BE2C (cell line): ENCODE measurements at regions not wholly inside any gene's neighbourhood (a gene's known extent, or its start where the extent isn't known, plus 50 kb on each side); places are given as distances from the start of the nearest gene placed in this dataset.

Experiments used
- DNase-seq: peaks from one replicate; pipeline ENCODE4 v3.0.0-alpha.2; 2020
- H3K27me3 ChIP-seq: fragments of 250-450 bp; sonication (Bioruptor Pico); 2 replicates; pipeline ENCODE4 v1.5.1; 2020; ENCODE audit warnings: mild to moderate bottlenecking
- H3K36me3 ChIP-seq: fragments of 250-450 bp; sonication (Bioruptor Pico); 2 replicates; pipeline ENCODE4 v1.5.1; 2020; ENCODE audit warnings: mild to moderate bottlenecking
- H3K4me1 ChIP-seq: fragments of 250-450 bp; sonication (Bioruptor Pico); 2 replicates; pipeline ENCODE4 v1.5.1; 2020
- H3K4me3 ChIP-seq: 2 replicates; pipeline ENCODE4 v1.5.1; 2011; ENCODE audit warnings: low read depth, low read length
- H3K9me3 ChIP-seq: fragments of 250-450 bp; sonication (Bioruptor Pico); 2 replicates; pipeline ENCODE4 v1.5.1; 2020
- CTCF ChIP-seq: IDR thresholded peaks from 2 replicates; pipeline ENCODE4 v1.5.1; 2012; ENCODE audit warnings: mild to moderate bottlenecking, low read depth, low read length

GRCh38 chr9:107852891-107853290 lies 363.3 kb upstream of the KLF4 start:
- no peak for TF ChIP-seq CTCF
- no peak for DNase-seq
- Histone ChIP-seq H3K27me3 (no peaks in the 10 kb centered on the region), H3K36me3 (no peaks in the 10 kb centered on the region), H3K4me3 (no peak overlapping the region), H3K4me1 (no peaks in the 10 kb centered on the region), H3K9me3 (no peaks in the 10 kb centered on the region)

- H3K4me1 ChIP-seq: no peaks in the 10 kb centered on the region
- no peak for DNase-seq
- H3K27me3 ChIP-seq: no peaks in the 10 kb centered on the region
- no peaks in the 10 kb centered on the region for H3K9me3 ChIP-seq
- no peak for TF ChIP-seq CTCF
- no peak overlapping the region for H3K4me3 ChIP-seq
- H3K36me3 ChIP-seq: no peaks in the 10 kb centered on the region
Measured at GRCh38 chr9:107850653-107851052, 361.1 kb upstream of the KLF4 start.

GRCh38 chr9:107847978-107848964 lies 358.7 kb upstream of the KLF4 start:
- Histone ChIP-seq H3K27me3 (no peaks in the 10 kb centered on the region), H3K4me3 (no peak overlapping the region), H3K9me3 (no peaks in the 10 kb centered on the region), H3K36me3 (no peaks in the 10 kb centered on the region), H3K4me1 (peaks cover 4% of the 10 kb centered on the region)
- no peak for DNase-seq
- TF ChIP-seq CTCF: no peak

- H3K4me1 ChIP-seq: peaks cover 4% of the 10 kb centered on the region
- TF ChIP-seq CTCF: no peak
- DNase-seq: no peak
- no peaks in the 10 kb centered on the region for H3K36me3 ChIP-seq
- no peaks in the 10 kb centered on the region for H3K27me3 ChIP-seq
- no peaks in the 10 kb centered on the region for H3K9me3 ChIP-seq
- H3K4me3 ChIP-seq: no peak overlapping the region
Measured at GRCh38 chr9:107842530-107842929, 353.0 kb upstream of the KLF4 start.

GRCh38 chr9:107841076-107841475 lies 351.5 kb upstream of the KLF4 start:
- DNase-seq: no peak
- Histone ChIP-seq H3K4me1 (peaks cover 4% of the 10 kb centered on the region), H3K27me3 (no peaks in the 10 kb centered on the region), H3K9me3 (no peaks in the 10 kb centered on the region), H3K4me3 (no peak overlapping the region), H3K36me3 (no peaks in the 10 kb centered on the region)
- no peak for TF ChIP-seq CTCF

GRCh38 chr9:107839371-107839770 lies 349.8 kb upstream of the KLF4 start:
- Histone ChIP-seq H3K27me3 (no peaks in the 10 kb centered on the region), H3K36me3 (no peaks in the 10 kb centered on the region), H3K4me3 (no peak overlapping the region), H3K9me3 (no peaks in the 10 kb centered on the region), H3K4me1 (peaks cover 4% of the 10 kb centered on the region)
- DNase-seq: no peak
- no peak for TF ChIP-seq CTCF
